ENCODE measurements at regions not wholly inside any gene's neighbourhood (a gene's known extent, or its start where the extent isn't known, plus 50 kb on each side); places are given as distances from the start of the nearest gene placed in this dataset.
"Not testable (repeated sequence)": the region's sequence is repeated elsewhere in the genome, so short reads cannot be mapped to it uniquely, and the experiment has no call there.

- no peak overlapping the region for H3K27ac ChIP-seq
- BruUV-seq (replicated peaks): no TSS peak
- TF ChIP-seq EZH2 (IDR thresholded peaks at IDR 0.05; ENCODE audit: low read depth): no peak
- TF ChIP-seq CTCF (conservative IDR thresholded peaks at IDR 0.05): no peak
- H3K9me3 ChIP-seq (ENCODE audit: insufficient read depth, low read depth): no peaks in the 10 kb centered on the region
- no peaks in the 10 kb centered on the region for H3K9me2 ChIP-seq (ENCODE audit: insufficient read depth)
- H2AFZ ChIP-seq: no peak overlapping the region
- ChIA-PET CTCF (no interaction called here), POLR2A (ENCODE audit: unreplicated experiment) (no interaction called here)
- H3K36me3 ChIP-seq (ENCODE audit: low read depth): no peaks in the 10 kb centered on the region
- no peaks in the 10 kb centered on the region for H3K79me2 ChIP-seq (ENCODE audit: low read depth)
- DNase-seq: no peak
- intact Hi-C loops (cut with micrococcal nuclease; ENCODE audit: unreplicated experiment): no loop called here
- H3K4me3 ChIP-seq: no peak overlapping the region
- no peaks in the 10 kb centered on the region for H3K4me1 ChIP-seq (replicated peaks; ENCODE audit: insufficient read depth)
- H3F3A ChIP-seq (ENCODE audit: insufficient read depth, low read depth): no peaks in the 10 kb centered on the region
- H4K20me1 ChIP-seq (ENCODE audit: insufficient read depth): no peaks in the 10 kb centered on the region
- H3K4me2 ChIP-seq: no peak overlapping the region
- H3K27me3 ChIP-seq (ENCODE audit: insufficient read depth, low read depth): no peaks in the 10 kb centered on the region
These were observed 76.8 kb downstream of the DLEU7 start for GRCh38 chr13:50766695-50767094.

- POLR2A ChIA-PET (ENCODE audit: unreplicated experiment); CTCF ChIA-PET: not testable (repeated sequence)
These were observed 70.6 kb downstream of the DLEU7 start for GRCh38 chr13:50772881-50773280.

More at GRCh38 chr13:50772881-50773280, 70.6 kb downstream of the DLEU7 start:
- BruUV-seq (replicated peaks); H3K79me2 ChIP-seq (ENCODE audit: low read depth); H4K20me1 ChIP-seq (ENCODE audit: insufficient read depth); H3K27ac ChIP-seq; H3K27me3 ChIP-seq (ENCODE audit: insufficient read depth, low read depth); H3K4me1 ChIP-seq (replicated peaks; ENCODE audit: insufficient read depth); H3K36me3 ChIP-seq (ENCODE audit: low read depth); intact Hi-C loops (cut with micrococcal nuclease; ENCODE audit: unreplicated experiment); DNase-seq; H3F3A ChIP-seq (ENCODE audit: insufficient read depth, low read depth); H3K9me2 ChIP-seq (ENCODE audit: insufficient read depth); H3K4me2 ChIP-seq; H2AFZ ChIP-seq; H3K4me3 ChIP-seq: not testable (repeated sequence)
- H3K9me3 ChIP-seq (ENCODE audit: insufficient read depth, low read depth): peaks cover 14% of the 10 kb centered on the region; the same call in 1 of the 2 replicates

Data from PC-9 (cell line).